ENCODE measurements at regions not wholly inside any gene's neighbourhood (a gene's known extent, or its start where the extent isn't known, plus 50 kb on each side); places are given as distances from the start of the nearest gene placed in this dataset.

GRCh38 chr9:7982907-7983306 lies 183.3 kb upstream of the DMAC1 start:
- Histone ChIP-seq H3K9me3 (ENCODE audit: control insufficient read depth in 4 of 4, insufficient read depth in 3 of 4, low read length in 3 of 4) (no peaks in the 10 kb centered on the region), H3K27ac (ENCODE audit: low read depth in 1 of 2, low read length in 1 of 2) (no peak overlapping the region), H3K4me1 (ENCODE audit: control insufficient read depth in 5 of 5, insufficient read depth in 5 of 5, low read length in 5 of 5) (peaks cover 0 to 7% (median 0%) of the 10 kb centered on the region in 5 donors), H3K9ac (ENCODE audit: insufficient read depth in 1 of 2, low read length in 2 of 2) (no peak overlapping the region), H3K36me3 (ENCODE audit: control insufficient read depth in 4 of 4, insufficient read depth in 4 of 4, low read length in 4 of 4) (no peaks in the 10 kb centered on the region), H3K4me3 (no peak overlapping the region), H3K27me3 (ENCODE audit: control insufficient read depth in 3 of 3, insufficient read depth in 3 of 3, low read length in 2 of 3) (peaks cover 0 to 4% (median 0%) of the 10 kb centered on the region in 3 donors)
- 36 to 64% methylated on average over 4 of the region's 4 CpGs for WGBS, 2 donors
- DNase-seq (no peak), ATAC-seq (ENCODE audit: insufficient read depth, low FRiP score) (no peak)
- no peak for TF ChIP-seq CTCF (IDR thresholded peaks at IDR 0.05; ENCODE audit: control extremely low read depth, extremely low read depth)

- DNase-seq (no peak), ATAC-seq (ENCODE audit: insufficient read depth, low FRiP score) (no peak)
- no peak for TF ChIP-seq CTCF (IDR thresholded peaks at IDR 0.05; ENCODE audit: control extremely low read depth, extremely low read depth)
- Histone ChIP-seq H3K9ac (ENCODE audit: insufficient read depth in 1 of 2, low read length in 2 of 2) (no peak overlapping the region), H3K36me3 (ENCODE audit: control insufficient read depth in 4 of 4, insufficient read depth in 4 of 4, low read length in 4 of 4) (no peaks in the 10 kb centered on the region), H3K4me1 (ENCODE audit: control insufficient read depth in 5 of 5, insufficient read depth in 5 of 5, low read length in 5 of 5) (peaks cover 0 to 7% (median 0%) of the 10 kb centered on the region in 5 donors), H3K27me3 (ENCODE audit: control insufficient read depth in 3 of 3, insufficient read depth in 3 of 3, low read length in 2 of 3) (peaks cover 0 to 4% (median 0%) of the 10 kb centered on the region in 3 donors), H3K4me3 (no peak overlapping the region), H3K9me3 (ENCODE audit: control insufficient read depth in 4 of 4, insufficient read depth in 3 of 4, low read length in 3 of 4) (no peaks in the 10 kb centered on the region), H3K27ac (ENCODE audit: low read depth in 1 of 2, low read length in 1 of 2) (no peak overlapping the region)
- 76 to 83% methylated on average over 2 of the region's 2 CpGs for WGBS, 2 donors
Measured at GRCh38 chr9:7980691-7981289, 181.2 kb upstream of the DMAC1 start.

- Histone ChIP-seq H3K4me3 (no peak overlapping the region), H3K9me3 (ENCODE audit: control insufficient read depth in 4 of 4, insufficient read depth in 3 of 4, low read length in 3 of 4) (no peaks in the 10 kb centered on the region), H3K27me3 (ENCODE audit: control insufficient read depth in 3 of 3, insufficient read depth in 3 of 3, low read length in 2 of 3) (peaks cover 0 to 4% (median 0%) of the 10 kb centered on the region in 3 donors), H3K36me3 (ENCODE audit: control insufficient read depth in 4 of 4, insufficient read depth in 4 of 4, low read length in 4 of 4) (no peaks in the 10 kb centered on the region), H3K9ac (ENCODE audit: insufficient read depth in 1 of 2, low read length in 2 of 2) (peak overlapping the region in 1 of 2 donors; percentile 3), H3K27ac (ENCODE audit: low read depth in 1 of 2, low read length in 1 of 2) (no peak overlapping the region), H3K4me1 (ENCODE audit: control insufficient read depth in 5 of 5, insufficient read depth in 5 of 5, low read length in 5 of 5) (peaks cover 0 to 7% (median 0%) of the 10 kb centered on the region in 5 donors)
- WGBS, 2 donors, result 81 to 90% methylated on average over 2 of the region's 2 CpGs
- ATAC-seq (ENCODE audit: insufficient read depth, low FRiP score) (no peak), DNase-seq (no peak)
- no peak for TF ChIP-seq CTCF (IDR thresholded peaks at IDR 0.05; ENCODE audit: control extremely low read depth, extremely low read depth)
Measured at GRCh38 chr9:7980041-7980440, 180.5 kb upstream of the DMAC1 start.

- ATAC-seq (ENCODE audit: insufficient read depth, low FRiP score) (no peak), DNase-seq (peak in 2 of 3 donors; percentile 48 to 52)
- H3K9me3 ChIP-seq (ENCODE audit: control insufficient read depth in 4 of 4, insufficient read depth in 3 of 4, low read length in 3 of 4), result no peaks in the 10 kb centered on the region
- WGBS, 2 donors, result 48 to 78% methylated on average over 5 of the region's 5 CpGs
- H3K27ac ChIP-seq (ENCODE audit: low read depth in 1 of 2, low read length in 1 of 2), result no peak overlapping the region
- no peak for TF ChIP-seq CTCF (IDR thresholded peaks at IDR 0.05; ENCODE audit: control extremely low read depth, extremely low read depth)
- no peaks in the 10 kb centered on the region for H3K36me3 ChIP-seq (ENCODE audit: control insufficient read depth in 4 of 4, insufficient read depth in 4 of 4, low read length in 4 of 4)
- H3K4me1 ChIP-seq (ENCODE audit: control insufficient read depth in 5 of 5, insufficient read depth in 5 of 5, low read length in 5 of 5), result peaks cover 0 to 7% (median 0%) of the 10 kb centered on the region in 5 donors
- H3K27me3 ChIP-seq (ENCODE audit: control insufficient read depth in 3 of 3, insufficient read depth in 3 of 3, low read length in 2 of 3), result peaks cover 0 to 4% (median 0%) of the 10 kb centered on the region in 3 donors
- peak overlapping the region in 1 of 2 donors; percentile 24 for H3K9ac ChIP-seq (ENCODE audit: insufficient read depth in 1 of 2, low read length in 2 of 2)
- no peak overlapping the region for H3K4me3 ChIP-seq
Measured at GRCh38 chr9:7979611-7980010, 180.0 kb upstream of the DMAC1 start.

Data from lung (tissue), 11 donors.